GM12878 (cell line): ENCODE measurements at regions not wholly inside any gene's neighbourhood (a gene's known extent, or its start where the extent isn't known, plus 50 kb on each side); places are given as distances from the start of the nearest gene placed in this dataset.

Experiments used
- ATAC-seq: fragments of 200-7000 bp; cut with Tn5 transposase; 3 replicates; pipeline ENCODE4 v1.9.1; 2020; ENCODE audit warnings: mild to moderate bottlenecking, moderate library complexity
- BruUV-seq: library from RNA; stranded (reverse); fragments of 400-500 nt; replicated peaks from 2 replicates; lab custom pipeline; 2021; lab: Mats Ljungman, UMichigan
- CTCF ChIA-PET: fragments of 300-600 bp; sonication (Branson Sonifier 250); formaldehyde crosslinking; extraction: SDS; loops from one replicate; lab custom pipeline; 2021; ENCODE audit warnings: inconsistent platforms; lab: Yijun Ruan, JAX
- POLR2A ChIA-PET: fragments of 350-600 bp; formaldehyde crosslinking; extraction: SDS; loops from one replicate; lab custom pipeline; 2021; ENCODE audit warnings: inconsistent platforms; lab: Charles Lee
- RAD21 ChIA-PET: fragments of 300-600 bp; sonication (Branson Sonifier 250); formaldehyde crosslinking; loops from one replicate; lab custom pipeline; 2023; ENCODE audit warnings: antibody characterized with exemption; ENCODE audit not compliant: unreplicated experiment; lab: Charles Lee
- SMC1A ChIA-PET: fragments of 300-600 bp; sonication (Branson Sonifier 250); formaldehyde crosslinking; loops from one replicate; lab custom pipeline; 2023; ENCODE audit not compliant: unreplicated experiment, uncharacterized antibody; lab: Charles Lee
- DNase-seq: peaks from one replicate; pipeline ENCODE4 v3.0.0-alpha.2; 2011; ENCODE audit warnings: low read depth, low spot score
- FAIRE-seq: peaks from 3 replicates; lab custom pipeline; 2011; peaks lifted over from hg19 to GRCh38; lab: Jason Lieb, UNC
- H2AFZ ChIP-seq: 2 replicates; pipeline ENCODE4 v1.6.0; 2011; ENCODE audit warnings: low read depth, low read length, control low read depth; ENCODE audit not compliant: control insufficient read depth
- H3K27ac ChIP-seq: 2 replicates; pipeline ENCODE4 v1.5.1; 2011; ENCODE audit warnings: control low read depth; ENCODE audit not compliant: control insufficient read depth, insufficient read depth
- H3K27me3 ChIP-seq, 2 experiments: replicated peaks in 1 of 2; 2 replicates each; pipeline versions ENCODE4 v1.6.0 to v1.6.1; 2011; ENCODE audit warnings: low read length in 1 of 2; ENCODE audit not compliant: control insufficient read depth in 2 of 2, insufficient read depth in 2 of 2
- H3K36me3 ChIP-seq, 2 experiments: 2 replicates each; pipeline ENCODE4 v1.5.1; 2011; ENCODE audit warnings: low read length in 1 of 2; ENCODE audit not compliant: control insufficient read depth in 2 of 2, insufficient read depth in 2 of 2
- H3K4me1 ChIP-seq: 2 replicates; pipeline ENCODE4 v1.6.1; 2011; ENCODE audit warnings: mild to moderate bottlenecking, low read length, moderate library complexity, mixed read lengths; ENCODE audit not compliant: control insufficient read depth, insufficient read depth
- H3K4me2 ChIP-seq: 2 replicates; pipeline ENCODE4 v1.6.0; 2011; ENCODE audit warnings: control low read depth; ENCODE audit not compliant: control insufficient read depth, insufficient read depth
- H3K4me3 ChIP-seq: fragments of 200-600 bp; sonication (generic); 2 replicates; pipeline ENCODE4 v1.5.1; 2016
- H3K79me2 ChIP-seq: 2 replicates; pipeline ENCODE4 v1.6.0; 2011; ENCODE audit warnings: low read length; ENCODE audit not compliant: control insufficient read depth, insufficient read depth
- H3K9ac ChIP-seq: 2 replicates; pipeline ENCODE4 v1.8.0; 2011; ENCODE audit warnings: low read length, control low read depth, mixed read lengths; ENCODE audit not compliant: control insufficient read depth, insufficient read depth
- H3K9me3 ChIP-seq: replicated peaks from 3 replicates; pipeline ENCODE4 v1.5.1; 2011; ENCODE audit warnings: mild to moderate bottlenecking, low read length; ENCODE audit not compliant: control insufficient read depth, insufficient read depth
- H4K20me1 ChIP-seq: 2 replicates; pipeline ENCODE4 v1.6.0; 2011; ENCODE audit not compliant: control insufficient read depth, insufficient read depth
- BCL3 ChIP-seq: IDR thresholded peaks from 2 replicates; pipeline ENCODE4 v1.6.1; 2011; ENCODE audit warnings: borderline replicate concordance, low read depth, mild to moderate bottlenecking, moderate library complexity, low read length; ENCODE audit not compliant: insufficient read depth, poor library complexity, severe bottlenecking
- NFXL1 ChIP-seq: fragments of 450-650 bp; IDR thresholded peaks from 2 replicates; pipeline ENCODE4 v1.6.1; 2017; ENCODE audit warnings: antibody characterized with exemption, mild to moderate bottlenecking, borderline replicate concordance
- NRF1 ChIP-seq: conservative IDR thresholded peaks from 2 replicates; pipeline ENCODE4 v1.6.1; 2011; ENCODE audit warnings: mild to moderate bottlenecking, low read depth, low read length, improper control_type of control experiment
- PBX3 ChIP-seq: IDR thresholded peaks from 2 replicates; pipeline ENCODE4 v1.6.1; 2011; ENCODE audit warnings: mild to moderate bottlenecking, low read depth, low read length, moderate library complexity; ENCODE audit not compliant: insufficient replicate concordance
- RUNX3 ChIP-seq: IDR thresholded peaks from 2 replicates; pipeline ENCODE4 v1.6.1; 2012; ENCODE audit warnings: low read length, inconsistent platforms
- SMAD1 ChIP-seq: fragments of 450-650 bp; IDR thresholded peaks from 2 replicates; pipeline ENCODE4 v1.6.1; 2018; ENCODE audit warnings: mild to moderate bottlenecking, low read depth; ENCODE audit not compliant: partially characterized antibody
- SUZ12 ChIP-seq: fragments of 200-600 bp; sonication (generic); IDR thresholded peaks from one replicate; pipeline ENCODE4 v1.6.1; 2018; ENCODE audit warnings: antibody characterized with exemption, mild to moderate bottlenecking; ENCODE audit not compliant: unreplicated experiment
- TBL1XR1 ChIP-seq: IDR thresholded peaks from 2 replicates; pipeline ENCODE4 v1.6.1; 2012; ENCODE audit warnings: low read depth, low read length, improper control_type of control experiment
- TCF12 ChIP-seq: IDR thresholded peaks from 2 replicates; pipeline ENCODE4 v1.6.1; 2011; ENCODE audit warnings: low read depth, mild to moderate bottlenecking, low read length
- TCF7 ChIP-seq: IDR thresholded peaks from 2 replicates; pipeline ENCODE4 v1.6.1; 2014; ENCODE audit warnings: antibody characterized with exemption, borderline replicate concordance
- ZSCAN29 ChIP-seq: fragments of 450-650 bp; IDR thresholded peaks from 2 replicates; pipeline ENCODE4 v1.6.1; 2017; ENCODE audit warnings: mild to moderate bottlenecking, moderate library complexity
- WGBS: methylation state at CpG from one replicate; pipeline ENCODE4 v1.1.6; 2016; ENCODE audit warnings: low lambda C conversion rate; ENCODE audit not compliant: insufficient replicate concordance, insufficient coverage; ENCODE audit errors: missing lambda C conversion rate; 5-methylcytosine and 5-hydroxymethylcytosine counted together
- in situ Hi-C: fragments of 300-500 bp; cut with MboI; formaldehyde crosslinking; loops from 9 replicates; pipeline ENCODE4 v1.14.3; 2018; ENCODE audit warnings: mixed read lengths
- intact Hi-C: fragments of 100-400 bp; cut with micrococcal nuclease; formaldehyde crosslinking; loops from one replicate; pipeline ENCODE4 v1.14.2; 2022; ENCODE audit not compliant: unreplicated experiment
- TF ChIP-seq, protein P1 (sequence below): fragments of 450-650 bp; IDR thresholded peaks from 2 replicates; pipeline ENCODE4 v1.6.1; 2016; ENCODE audit warnings: mild to moderate bottlenecking

DNA sequence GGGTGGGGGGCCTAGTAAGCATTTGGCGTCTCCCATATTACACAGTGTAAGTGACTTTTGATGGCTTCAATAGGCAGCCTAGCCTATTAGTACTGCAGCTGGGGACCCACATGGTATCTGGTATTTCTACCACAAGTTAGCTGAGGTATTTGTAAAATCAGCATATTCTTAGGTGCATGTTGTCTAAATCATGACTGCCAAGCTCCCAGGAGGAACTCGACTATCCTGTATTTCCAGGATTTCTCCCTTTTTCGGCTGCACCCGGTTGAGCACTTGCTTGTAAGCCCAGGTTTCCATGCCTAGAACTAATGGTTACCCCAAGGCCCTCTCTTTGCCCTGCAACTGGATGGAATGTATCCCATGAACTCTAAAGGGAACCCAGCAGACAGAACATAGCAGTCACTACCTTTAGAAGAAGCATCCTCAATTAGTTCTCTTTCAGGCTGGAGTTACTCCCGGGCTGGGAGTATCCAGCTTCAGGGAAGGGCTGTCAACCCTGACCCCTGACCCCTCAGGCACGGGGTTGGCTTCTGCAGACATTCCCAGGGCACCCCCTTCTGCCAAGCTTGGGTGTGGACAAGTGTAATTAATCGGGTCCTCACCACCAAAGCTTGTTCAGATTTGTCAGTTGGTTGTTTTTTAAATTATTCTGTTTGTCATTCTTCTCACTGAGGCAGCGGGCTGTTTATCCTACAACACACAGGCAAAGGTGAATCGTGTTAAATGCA lies 90.3 kb upstream of the PARD3 start:
- no peak overlapping the region for H3K4me2 ChIP-seq
- no peak overlapping the region for H3K9ac ChIP-seq
- CTCF ChIA-PET, result interaction anchor here (0.7 to 1.0 kb wide), 2 partner anchors 11 to 181 kb away, joined by 3 read pairs; no protein-coding TSS in a partner anchor
- H3K27ac ChIP-seq, result no peak overlapping the region
- no peak overlapping the region for H3K4me3 ChIP-seq
- ATAC-seq (no peak), DNase-seq (no peak), FAIRE-seq (no peak)
- H2AFZ ChIP-seq, result no peak overlapping the region
- POLR2A ChIA-PET, result interaction anchor here (0.6 to 1.3 kb wide), 3 partner anchors 10 to 244 kb away, joined by 3 to 4 read pairs (median 3); no protein-coding TSS in a partner anchor
- no TSS peak for BruUV-seq
- SMC1A ChIA-PET, result interaction anchor here (0.7 to 1.7 kb wide), 3 partner anchors 33 to 267 kb away, joined by 3 to 4 read pairs (median 3); no protein-coding TSS in a partner anchor
- no peak for TF ChIP-seq TCF7
- in situ Hi-C loops, result no loop called here
- RAD21 ChIA-PET, result no interaction called here
- no peaks in the 10 kb centered on the region for H4K20me1 ChIP-seq
- no peaks in the 10 kb centered on the region for H3K79me2 ChIP-seq
- H3K9me3 ChIP-seq, result no peaks in the 10 kb centered on the region
- no peaks in the 10 kb centered on the region for H3K4me1 ChIP-seq
- no peaks in the 10 kb centered on the region for H3K27me3 ChIP-seq
- 25% methylated on average over 9 of the region's 9 CpGs for WGBS
- intact Hi-C loops, result no loop called here
- no peaks in the 10 kb centered on the region for H3K36me3 ChIP-seq

- WGBS, result 38% methylated on average over 6 of the region's 6 CpGs
- no peak overlapping the region for H3K4me3 ChIP-seq
- BruUV-seq, result no TSS peak
- H3K27me3 ChIP-seq, result no peaks in the 10 kb centered on the region
- ChIA-PET SMC1A (interaction anchor here (1.7 kb wide), 1 partner anchor 35 kb away, joined by 4 read pairs; no protein-coding TSS in a partner anchor), POLR2A (interaction anchor here (1.3 kb wide), 1 partner anchor 11 kb away, joined by 4 read pairs; no protein-coding TSS in a partner anchor), CTCF (interaction anchor here (1.0 kb wide), 1 partner anchor 180 kb away, joined by 3 read pairs; no protein-coding TSS in a partner anchor), RAD21 (no interaction called here)
- H3K4me1 ChIP-seq, result no peaks in the 10 kb centered on the region
- H3K27ac ChIP-seq, result no peak overlapping the region
- H3K4me2 ChIP-seq, result no peak overlapping the region
- no peak for DNase-seq
- no peaks in the 10 kb centered on the region for H3K79me2 ChIP-seq
- H3K9me3 ChIP-seq, result no peaks in the 10 kb centered on the region
- no peaks in the 10 kb centered on the region for H4K20me1 ChIP-seq
- no peak for ATAC-seq
- FAIRE-seq, result no peak
- no peak overlapping the region for H3K9ac ChIP-seq
- in situ Hi-C loops, result no loop called here
- intact Hi-C loops, result no loop called here
- no peaks in the 10 kb centered on the region for H3K36me3 ChIP-seq
- H2AFZ ChIP-seq, result no peak overlapping the region
- no peak for TF ChIP-seq BCL3
- TF ChIP-seq ZSCAN29, result no peak
- no peak for TF ChIP-seq NRF1
- no peak for TF ChIP-seq NFXL1
- TF ChIP-seq TCF12, result no peak
- no peak for TF ChIP-seq SUZ12
- no peak for TF ChIP-seq SMAD1
- TF ChIP-seq, protein P1, sequence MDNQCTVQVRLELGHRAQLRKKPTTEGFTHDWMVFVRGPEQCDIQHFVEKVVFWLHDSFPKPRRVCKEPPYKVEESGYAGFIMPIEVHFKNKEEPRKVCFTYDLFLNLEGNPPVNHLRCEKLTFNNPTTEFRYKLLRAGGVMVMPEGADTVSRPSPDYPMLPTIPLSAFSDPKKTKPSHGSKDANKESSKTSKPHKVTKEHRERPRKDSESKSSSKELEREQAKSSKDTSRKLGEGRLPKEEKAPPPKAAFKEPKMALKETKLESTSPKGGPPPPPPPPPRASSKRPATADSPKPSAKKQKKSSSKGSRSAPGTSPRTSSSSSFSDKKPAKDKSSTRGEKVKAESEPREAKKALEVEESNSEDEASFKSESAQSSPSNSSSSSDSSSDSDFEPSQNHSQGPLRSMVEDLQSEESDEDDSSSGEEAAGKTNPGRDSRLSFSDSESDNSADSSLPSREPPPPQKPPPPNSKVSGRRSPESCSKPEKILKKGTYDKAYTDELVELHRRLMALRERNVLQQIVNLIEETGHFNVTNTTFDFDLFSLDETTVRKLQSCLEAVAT, result no peak
- TF ChIP-seq RUNX3, result no peak
- TF ChIP-seq PBX3, result no peak
- TF ChIP-seq TBL1XR1, result no peak
Observed at GRCh38 chr10:34904191-34904590, 89.1 kb upstream of the PARD3 start.
